DMS53 (cell line): ENCODE measurements at regions not wholly inside any gene's neighbourhood (a gene's known extent, or its start where the extent isn't known, plus 50 kb on each side); places are given as distances from the start of the nearest gene placed in this dataset.

Experiments
- DNase-seq: peaks from one replicate; lab custom pipeline; 2025; lab: John Stamatoyannopoulos, UW

GRCh38 chr10:63744060-63744941 lies 223.1 kb downstream of the REEP3 start:
- DNase-seq, result no peak

- DNase-seq, result no peak
Measured at GRCh38 chr10:63749915-63750314, 228.7 kb downstream of the REEP3 start.

DNA sequence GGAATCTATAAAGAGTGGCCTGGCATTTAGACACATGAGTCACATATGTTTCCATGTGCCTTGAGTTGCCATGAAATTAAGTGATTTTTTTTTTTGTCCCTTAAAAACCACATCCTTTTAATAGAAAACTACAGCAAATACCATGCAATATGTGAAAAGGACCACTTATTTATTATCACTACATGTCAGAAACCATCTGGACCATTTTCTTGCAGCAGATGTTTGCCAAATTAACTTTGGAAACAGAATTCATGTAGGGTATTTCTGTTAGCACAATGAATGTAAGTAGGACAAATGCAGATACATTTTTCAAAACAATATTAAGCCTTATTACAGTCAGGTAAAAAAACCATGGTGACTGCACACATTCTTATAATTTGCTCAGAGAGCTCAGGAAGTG lies 230.6 kb downstream of the REEP3 start:
- no peak for DNase-seq

GRCh38 chr10:63752318-63752717 lies 231.1 kb downstream of the REEP3 start:
- DNase-seq, result no peak

GRCh38 chr10:63753808-63754207 lies 232.6 kb downstream of the REEP3 start:
- DNase-seq, result no peak

DNA sequence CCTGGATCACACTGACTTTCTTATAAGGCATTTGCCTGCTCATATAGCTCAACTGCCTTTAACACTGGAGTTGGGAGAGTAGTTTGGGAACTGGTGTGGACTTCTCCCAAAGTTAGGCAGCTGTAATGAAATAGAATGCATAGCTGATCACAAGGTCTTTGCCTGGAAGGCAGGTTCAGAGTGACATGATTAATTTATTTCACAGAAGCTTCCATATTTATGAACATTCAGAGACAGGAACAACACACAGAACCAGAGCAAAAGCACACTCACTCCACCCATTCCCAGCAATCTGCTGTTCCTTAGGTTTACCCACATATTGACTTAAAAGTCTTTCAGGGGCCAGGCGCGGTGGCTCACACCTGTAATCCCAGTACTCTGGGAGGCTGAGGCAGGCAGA lies 234.2 kb downstream of the REEP3 start:
- DNase-seq, result no peak

- DNase-seq, result peak; percentile 6
Measured at GRCh38 chr10:63757067-63757466, 235.9 kb downstream of the REEP3 start.

DNA sequence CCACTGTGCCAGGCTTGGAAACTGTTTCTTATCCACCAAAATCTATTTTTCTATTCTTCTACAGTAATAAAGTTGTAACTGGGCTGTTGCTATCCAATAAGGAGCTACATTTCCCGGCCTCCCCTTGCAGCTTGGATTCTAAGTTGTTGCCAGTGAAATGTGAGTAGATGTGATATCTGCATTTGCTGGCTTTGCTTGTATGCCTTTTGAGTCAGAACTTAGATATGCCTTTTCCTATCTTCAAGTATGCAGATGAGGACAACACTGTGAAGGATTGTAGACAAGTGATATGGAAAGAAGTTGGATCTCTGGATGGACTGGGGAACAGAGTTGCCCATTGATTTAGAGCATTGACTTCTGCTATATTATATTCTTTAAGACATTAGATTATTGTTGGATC lies 236.9 kb downstream of the REEP3 start:
- DNase-seq, result no peak

DNA sequence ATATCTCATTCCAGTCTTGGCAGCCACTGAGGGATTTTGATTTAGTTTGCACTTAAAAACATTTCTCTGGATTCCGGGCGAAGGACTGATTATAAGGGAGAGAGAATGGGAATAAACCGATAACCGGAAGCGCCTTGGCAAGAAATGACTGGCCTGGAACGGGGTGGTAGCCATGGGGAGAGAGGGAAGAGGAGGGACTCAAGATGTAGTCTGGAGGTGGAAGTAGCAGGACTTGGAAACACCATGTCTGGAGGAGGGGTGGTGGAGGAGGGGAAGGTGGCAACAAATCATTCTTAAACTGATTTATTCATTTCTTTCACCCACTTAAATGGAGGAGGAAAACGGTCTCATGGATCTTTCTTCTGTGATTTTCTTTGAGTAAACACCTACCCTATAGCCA lies 238.1 kb downstream of the REEP3 start:
- no peak for DNase-seq

GRCh38 chr10:63760034-63760707 lies 239.0 kb downstream of the REEP3 start:
- no peak for DNase-seq

DNA sequence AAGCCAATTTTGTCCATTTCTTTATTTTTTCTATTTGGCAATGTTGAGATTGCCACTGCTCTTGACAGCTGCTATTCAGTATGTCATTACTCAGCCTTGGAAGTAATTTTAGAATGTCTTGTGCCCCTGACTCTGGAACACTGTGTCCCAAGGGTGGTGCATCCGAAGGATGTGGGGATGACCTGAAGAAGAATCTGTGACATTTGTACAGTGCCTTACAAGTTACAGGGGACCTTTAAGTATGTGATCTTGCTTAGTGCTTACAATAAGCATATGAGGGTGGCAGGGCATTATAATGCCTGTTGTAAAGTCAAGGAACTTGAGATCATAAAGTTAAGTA lies 239.5 kb downstream of the REEP3 start:
- no peak for DNase-seq

- no peak for DNase-seq
Measured at GRCh38 chr10:63761243-63761642, 240.0 kb downstream of the REEP3 start.

DNA sequence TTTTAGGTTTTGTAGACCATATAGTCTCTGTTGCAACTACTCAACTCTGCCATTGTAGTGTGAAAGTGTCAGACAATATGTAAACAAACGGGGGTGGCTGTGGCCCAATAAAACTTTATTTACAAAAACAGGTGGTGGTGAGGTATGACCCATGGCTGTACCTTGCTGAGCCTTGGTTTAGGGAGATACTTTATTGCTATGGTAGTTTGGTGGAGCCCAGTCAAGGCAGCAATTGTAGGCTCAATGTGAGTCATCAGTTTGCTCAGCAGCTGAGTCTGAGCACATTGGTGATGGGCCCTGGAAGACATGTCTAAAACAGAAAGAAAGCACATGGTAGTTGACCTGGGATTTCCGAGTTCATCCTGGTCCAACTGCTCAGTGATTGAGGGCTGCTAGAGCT lies 242.5 kb downstream of the REEP3 start:
- peak; percentile 56 for DNase-seq

DNA sequence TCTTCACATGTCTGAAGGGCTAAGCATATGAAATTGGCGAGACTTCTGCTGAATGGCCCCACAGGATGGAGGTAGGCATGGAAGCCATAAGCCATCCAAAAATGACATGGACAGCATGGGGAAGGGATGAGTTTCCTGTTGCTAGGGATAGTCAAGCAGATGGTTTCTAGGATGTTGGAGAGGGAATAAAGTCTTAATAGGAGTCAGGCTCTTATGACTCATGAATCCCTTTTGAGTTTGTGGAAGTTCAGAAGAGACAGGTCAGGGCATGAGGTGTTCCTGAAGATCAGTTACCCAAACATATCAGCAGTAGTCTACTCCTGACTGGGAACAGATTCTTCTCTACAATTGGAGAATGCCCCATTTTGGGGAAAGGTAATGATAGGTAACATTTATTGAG lies 243.9 kb downstream of the REEP3 start:
- no peak for DNase-seq

DNA sequence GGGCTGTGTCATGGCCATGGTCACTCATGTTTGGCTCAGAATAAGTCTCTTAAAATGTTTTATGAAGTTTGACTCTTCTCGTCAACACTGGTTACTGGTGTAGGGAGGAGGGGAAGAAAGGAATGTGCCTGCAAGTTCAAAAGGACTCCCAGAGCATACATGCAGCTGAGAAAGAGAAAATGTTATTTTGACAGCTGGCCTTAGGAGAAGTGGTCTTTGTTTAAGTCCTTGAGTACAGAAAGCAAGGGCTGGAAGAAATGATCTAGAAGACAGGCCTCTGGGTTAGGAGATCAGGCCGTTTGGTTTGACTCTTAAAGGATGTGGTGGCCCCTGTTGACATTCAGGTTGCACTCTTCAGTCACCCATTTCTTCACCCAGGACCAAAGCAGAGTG lies 245.5 kb downstream of the REEP3 start:
- no peak for DNase-seq

DNA sequence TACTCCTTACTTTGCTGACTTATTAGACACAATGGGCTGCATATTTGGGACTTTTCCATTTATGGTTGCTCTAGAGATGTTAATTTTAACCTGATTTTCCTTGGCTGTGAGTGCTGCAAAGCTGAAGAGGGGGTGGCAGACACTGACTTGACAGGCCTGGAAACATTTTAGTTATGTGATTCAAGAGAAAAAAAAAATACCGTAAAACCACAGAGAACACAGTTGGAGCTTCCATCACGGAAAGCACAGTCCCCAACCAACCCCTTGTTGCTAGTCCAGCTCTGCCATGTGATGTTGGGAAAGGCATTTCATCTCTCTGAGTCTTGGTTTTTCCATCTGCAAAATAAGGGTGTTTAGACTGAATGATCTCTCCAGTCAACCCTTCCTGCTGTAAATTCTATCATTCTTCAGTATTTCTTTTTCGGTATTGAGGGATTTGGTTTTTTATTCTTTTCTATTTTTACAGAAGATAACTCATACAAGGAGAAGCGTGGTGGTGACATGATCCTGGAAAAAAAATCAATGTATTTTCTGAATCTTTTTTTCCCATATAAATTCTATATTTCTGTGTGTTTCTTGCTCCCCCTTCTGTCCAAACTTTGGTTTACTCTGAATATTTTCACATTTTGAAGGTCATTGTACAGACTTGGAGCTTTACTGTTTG lies 246.1 kb downstream of the REEP3 start:
- peak; percentile 42 for DNase-seq

DNA sequence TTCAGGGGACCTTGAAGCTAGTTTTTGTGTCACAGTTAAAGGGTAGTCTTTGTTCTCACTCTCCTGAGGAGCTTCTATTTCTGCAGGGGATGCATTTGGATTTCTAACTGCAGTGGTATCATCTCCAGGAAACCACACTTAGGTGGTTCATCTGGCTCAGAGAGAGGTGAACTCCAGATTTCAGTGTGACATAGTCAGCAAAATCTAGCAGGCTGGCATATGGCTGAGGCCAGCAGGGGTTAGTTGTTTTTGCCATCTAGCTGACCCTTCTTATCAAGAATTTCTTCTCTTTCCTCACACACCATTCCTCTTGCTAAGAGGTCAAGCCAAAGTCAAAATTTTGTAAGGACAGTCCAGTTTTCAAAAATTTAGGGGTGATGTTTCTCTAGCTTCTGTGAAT lies 248.2 kb downstream of the REEP3 start:
- DNase-seq, result no peak

DNA sequence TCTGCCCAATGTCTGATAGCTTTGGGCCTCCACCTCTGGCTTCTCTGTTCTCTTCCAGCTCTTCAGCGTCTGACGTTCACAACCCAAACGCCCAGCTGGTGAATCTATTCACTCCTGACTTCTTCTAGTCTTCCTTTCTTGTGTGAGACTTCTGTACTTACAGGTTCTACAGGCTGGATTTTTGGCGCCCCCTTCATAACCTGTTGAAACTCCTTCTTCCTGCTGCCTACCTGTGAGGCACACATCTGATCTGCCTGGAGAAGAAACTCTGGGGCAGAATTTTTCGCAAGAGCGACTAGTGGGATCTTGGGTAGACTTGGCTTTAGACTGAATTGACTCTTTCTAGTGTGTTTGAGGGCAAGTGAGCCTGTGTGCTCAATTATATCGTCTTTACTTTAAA lies 249.3 kb downstream of the REEP3 start:
- peak; percentile 3 for DNase-seq

DNA sequence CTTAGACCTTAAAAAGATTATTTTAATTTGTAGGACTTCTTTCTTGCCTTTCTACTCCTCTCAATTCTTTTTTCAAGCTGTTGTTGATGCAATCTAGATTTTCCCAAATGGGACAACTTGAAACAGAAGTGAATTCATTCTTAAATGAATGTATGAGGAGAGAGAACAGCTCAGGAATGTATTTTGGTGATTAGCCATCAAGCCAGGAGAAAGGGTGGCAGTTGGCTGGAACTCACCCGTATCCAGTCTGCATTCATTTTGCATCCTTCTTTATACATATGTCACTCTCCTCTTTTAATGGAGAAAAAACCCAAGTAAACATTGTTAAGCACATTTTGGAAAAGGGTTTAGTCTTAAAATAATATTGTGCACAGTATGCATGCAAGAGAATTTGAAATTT lies 251.3 kb downstream of the REEP3 start:
- no peak for DNase-seq

DNA sequence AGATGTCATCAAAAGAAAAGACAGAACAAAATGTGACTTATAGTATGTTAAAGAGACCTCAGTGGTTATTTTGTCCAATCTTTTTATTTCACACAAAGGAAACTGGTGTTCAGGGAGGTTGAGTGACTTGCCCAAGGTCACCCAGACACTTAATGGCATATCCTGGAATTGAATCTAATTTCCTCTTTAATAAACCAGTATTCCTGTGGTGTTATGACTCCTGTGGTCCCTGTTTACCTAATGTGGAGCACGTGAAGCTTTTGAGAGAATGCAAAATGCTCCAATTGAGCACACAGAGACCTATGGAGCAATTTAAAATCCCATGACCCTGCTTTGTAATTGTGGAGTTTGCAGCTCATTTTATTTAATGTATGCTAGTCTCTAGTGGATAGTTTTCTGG lies 251.9 kb downstream of the REEP3 start:
- no peak for DNase-seq

- DNase-seq, result no peak
Measured at GRCh38 chr10:63773962-63774361, 252.8 kb downstream of the REEP3 start.

- no peak for DNase-seq
Measured at GRCh38 chr10:63780101-63780500, 258.9 kb downstream of the REEP3 start.

- no peak for DNase-seq
Measured at GRCh38 chr10:63781226-63781625, 260.0 kb downstream of the REEP3 start.
